ENCODE measurements at regions not wholly inside any gene's neighbourhood (a gene's known extent, or its start where the extent isn't known, plus 50 kb on each side); places are given as distances from the start of the nearest gene placed in this dataset.

GRCh38 chr11:91147885-91148284, 925.0 kb upstream of the CHORDC1 start:
- H3K27ac ChIP-seq (ENCODE audit: low read length), result no peak overlapping the region
- H3K36me3 ChIP-seq (ENCODE audit: low read depth, low read length), result no peaks in the 10 kb centered on the region
- ChIA-PET POLR2A (ENCODE audit: unreplicated experiment) (no interaction called here), CTCF (no interaction called here)
- peaks cover 4% of the 10 kb centered on the region; the same call in 1 of the 2 replicates for H3K9me3 ChIP-seq (ENCODE audit: low read length)
- no peaks in the 10 kb centered on the region for H3K27me3 ChIP-seq (ENCODE audit: low read length)
- no peaks in the 10 kb centered on the region for H3K4me1 ChIP-seq (ENCODE audit: insufficient read depth, low read length)
- no peak overlapping the region for H3K9ac ChIP-seq (ENCODE audit: low read length)
- DNase-seq (no peak), ATAC-seq (no peak)
- no peak overlapping the region for H3K4me2 ChIP-seq (ENCODE audit: low read length)
- H3K9me2 ChIP-seq (replicated peaks; ENCODE audit: low read length), result peaks cover 5% of the 10 kb centered on the region; the same call in 1 of the 2 replicates
- TF ChIP-seq, protein P1, sequence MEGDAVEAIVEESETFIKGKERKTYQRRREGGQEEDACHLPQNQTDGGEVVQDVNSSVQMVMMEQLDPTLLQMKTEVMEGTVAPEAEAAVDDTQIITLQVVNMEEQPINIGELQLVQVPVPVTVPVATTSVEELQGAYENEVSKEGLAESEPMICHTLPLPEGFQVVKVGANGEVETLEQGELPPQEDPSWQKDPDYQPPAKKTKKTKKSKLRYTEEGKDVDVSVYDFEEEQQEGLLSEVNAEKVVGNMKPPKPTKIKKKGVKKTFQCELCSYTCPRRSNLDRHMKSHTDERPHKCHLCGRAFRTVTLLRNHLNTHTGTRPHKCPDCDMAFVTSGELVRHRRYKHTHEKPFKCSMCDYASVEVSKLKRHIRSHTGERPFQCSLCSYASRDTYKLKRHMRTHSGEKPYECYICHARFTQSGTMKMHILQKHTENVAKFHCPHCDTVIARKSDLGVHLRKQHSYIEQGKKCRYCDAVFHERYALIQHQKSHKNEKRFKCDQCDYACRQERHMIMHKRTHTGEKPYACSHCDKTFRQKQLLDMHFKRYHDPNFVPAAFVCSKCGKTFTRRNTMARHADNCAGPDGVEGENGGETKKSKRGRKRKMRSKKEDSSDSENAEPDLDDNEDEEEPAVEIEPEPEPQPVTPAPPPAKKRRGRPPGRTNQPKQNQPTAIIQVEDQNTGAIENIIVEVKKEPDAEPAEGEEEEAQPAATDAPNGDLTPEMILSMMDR (conservative IDR thresholded peaks at IDR 0.05; ENCODE audit: low read depth, low read length), result no peak
- TF ChIP-seq EZH2phosphoT487 (IDR thresholded peaks at IDR 0.05; ENCODE audit: borderline replicate concordance, low read length) (no peak), EZH2 (IDR thresholded peaks at IDR 0.05; ENCODE audit: low read length, unreplicated experiment) (no peak)
- H2AFZ ChIP-seq (ENCODE audit: low read length), result no peak overlapping the region
- intact Hi-C loops (cut with micrococcal nuclease), result no loop called here
- H4K20me1 ChIP-seq (ENCODE audit: low read length), result no peaks in the 10 kb centered on the region
- BruUV-seq (replicated peaks), result no TSS peak
- no peak overlapping the region for H3K4me3 ChIP-seq (ENCODE audit: low read length)
- H3F3A ChIP-seq (ENCODE audit: low read length, unreplicated experiment), result no peaks in the 10 kb centered on the region
- no peaks in the 10 kb centered on the region for H3K79me2 ChIP-seq (ENCODE audit: low read length)

GRCh38 chr11:91141655-91142054, 918.8 kb upstream of the CHORDC1 start:
- Histone ChIP-seq H3K36me3 (ENCODE audit: low read depth, low read length) (no peaks in the 10 kb centered on the region), H2AFZ (ENCODE audit: low read length) (no peak overlapping the region), H3K27me3 (ENCODE audit: low read length) (no peaks in the 10 kb centered on the region), H3K9me2 (replicated peaks; ENCODE audit: low read length) (no peaks in the 10 kb centered on the region), H3K79me2 (ENCODE audit: low read length) (no peaks in the 10 kb centered on the region), H4K20me1 (ENCODE audit: low read length) (no peaks in the 10 kb centered on the region), H3K4me2 (ENCODE audit: low read length) (no peak overlapping the region), H3K27ac (ENCODE audit: low read length) (no peak overlapping the region), H3K9ac (ENCODE audit: low read length) (no peak overlapping the region), H3K4me1 (ENCODE audit: insufficient read depth, low read length) (no peaks in the 10 kb centered on the region), H3F3A (ENCODE audit: low read length, unreplicated experiment) (no peaks in the 10 kb centered on the region), H3K4me3 (ENCODE audit: low read length) (no peak overlapping the region), H3K9me3 (ENCODE audit: low read length) (no peaks in the 10 kb centered on the region)
- ChIA-PET POLR2A (ENCODE audit: unreplicated experiment) (no interaction called here), CTCF (no interaction called here)
- BruUV-seq (replicated peaks), result no TSS peak
- no peak for TF ChIP-seq EZH2phosphoT487 (IDR thresholded peaks at IDR 0.05; ENCODE audit: borderline replicate concordance, low read length)
- TF ChIP-seq EZH2 (IDR thresholded peaks at IDR 0.05; ENCODE audit: low read length, unreplicated experiment), result no peak
- TF ChIP-seq, protein P1 (conservative IDR thresholded peaks at IDR 0.05; ENCODE audit: low read depth, low read length), result no peak
- DNase-seq (no peak), ATAC-seq (no peak)
- intact Hi-C loops (cut with micrococcal nuclease), result no loop called here

- Histone ChIP-seq H3F3A (ENCODE audit: low read length, unreplicated experiment) (no peaks in the 10 kb centered on the region), H2AFZ (ENCODE audit: low read length) (no peak overlapping the region), H3K27me3 (ENCODE audit: low read length) (no peaks in the 10 kb centered on the region), H3K27ac (ENCODE audit: low read length) (no peak overlapping the region), H3K4me3 (ENCODE audit: low read length) (no peak overlapping the region), H3K9me2 (replicated peaks; ENCODE audit: low read length) (no peaks in the 10 kb centered on the region), H3K36me3 (ENCODE audit: low read depth, low read length) (no peaks in the 10 kb centered on the region), H3K4me2 (ENCODE audit: low read length) (no peak overlapping the region), H3K9ac (ENCODE audit: low read length) (no peak overlapping the region), H3K9me3 (ENCODE audit: low read length) (no peaks in the 10 kb centered on the region), H3K4me1 (ENCODE audit: insufficient read depth, low read length) (no peaks in the 10 kb centered on the region), H4K20me1 (ENCODE audit: low read length) (no peaks in the 10 kb centered on the region), H3K79me2 (ENCODE audit: low read length) (no peaks in the 10 kb centered on the region)
- ChIA-PET CTCF (no interaction called here), POLR2A (ENCODE audit: unreplicated experiment) (no interaction called here)
- TF ChIP-seq EZH2 (IDR thresholded peaks at IDR 0.05; ENCODE audit: low read length, unreplicated experiment), result no peak
- intact Hi-C loops (cut with micrococcal nuclease), result no loop called here
- peak; percentile 46 for DNase-seq
- ATAC-seq, result no peak
- BruUV-seq (replicated peaks), result no TSS peak
Observed at GRCh38 chr11:91136631-91137030, 913.8 kb upstream of the CHORDC1 start.
